ENCODE measurements at regions not wholly inside any gene's neighbourhood (a gene's known extent, or its start where the extent isn't known, plus 50 kb on each side); places are given as distances from the start of the nearest gene placed in this dataset.

DNA sequence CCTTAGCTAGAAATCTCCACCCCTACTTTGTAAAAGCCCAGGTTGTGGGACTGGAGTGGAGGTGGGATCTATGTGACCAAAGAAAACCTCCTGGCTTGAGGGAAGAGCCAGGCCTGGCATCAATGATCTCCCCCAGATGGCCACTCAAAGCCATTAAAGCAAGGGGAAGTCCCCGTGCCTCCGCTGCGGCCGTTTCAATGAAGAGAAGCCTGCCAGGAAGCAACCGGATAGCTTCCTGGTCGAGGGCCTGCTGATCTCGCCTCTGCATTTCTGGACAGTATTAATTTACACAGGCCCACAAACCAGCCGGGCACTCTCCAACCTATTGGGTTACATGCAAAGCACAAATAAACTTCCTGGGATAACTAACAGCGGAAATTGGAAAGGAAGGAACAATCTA is 160.5 kb upstream of the MSX2 start:
- intact Hi-C loops (cut with DNase I, micrococcal nuclease), result no loop called here
- TF ChIP-seq, protein P1, sequence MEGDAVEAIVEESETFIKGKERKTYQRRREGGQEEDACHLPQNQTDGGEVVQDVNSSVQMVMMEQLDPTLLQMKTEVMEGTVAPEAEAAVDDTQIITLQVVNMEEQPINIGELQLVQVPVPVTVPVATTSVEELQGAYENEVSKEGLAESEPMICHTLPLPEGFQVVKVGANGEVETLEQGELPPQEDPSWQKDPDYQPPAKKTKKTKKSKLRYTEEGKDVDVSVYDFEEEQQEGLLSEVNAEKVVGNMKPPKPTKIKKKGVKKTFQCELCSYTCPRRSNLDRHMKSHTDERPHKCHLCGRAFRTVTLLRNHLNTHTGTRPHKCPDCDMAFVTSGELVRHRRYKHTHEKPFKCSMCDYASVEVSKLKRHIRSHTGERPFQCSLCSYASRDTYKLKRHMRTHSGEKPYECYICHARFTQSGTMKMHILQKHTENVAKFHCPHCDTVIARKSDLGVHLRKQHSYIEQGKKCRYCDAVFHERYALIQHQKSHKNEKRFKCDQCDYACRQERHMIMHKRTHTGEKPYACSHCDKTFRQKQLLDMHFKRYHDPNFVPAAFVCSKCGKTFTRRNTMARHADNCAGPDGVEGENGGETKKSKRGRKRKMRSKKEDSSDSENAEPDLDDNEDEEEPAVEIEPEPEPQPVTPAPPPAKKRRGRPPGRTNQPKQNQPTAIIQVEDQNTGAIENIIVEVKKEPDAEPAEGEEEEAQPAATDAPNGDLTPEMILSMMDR (IDR thresholded peaks at IDR 0.05), result no peak
- H3K36me3 ChIP-seq (ENCODE audit: low read depth), result no peaks in the 10 kb centered on the region
- no peaks in the 10 kb centered on the region for H3K9me3 ChIP-seq
- H3K4me3 ChIP-seq, result no peak overlapping the region
- ATAC-seq (no peak), DNase-seq (peak in 1 of 3 donors; percentile 1)
- no peaks in the 10 kb centered on the region for H3K4me1 ChIP-seq (ENCODE audit: low read depth)

DNA sequence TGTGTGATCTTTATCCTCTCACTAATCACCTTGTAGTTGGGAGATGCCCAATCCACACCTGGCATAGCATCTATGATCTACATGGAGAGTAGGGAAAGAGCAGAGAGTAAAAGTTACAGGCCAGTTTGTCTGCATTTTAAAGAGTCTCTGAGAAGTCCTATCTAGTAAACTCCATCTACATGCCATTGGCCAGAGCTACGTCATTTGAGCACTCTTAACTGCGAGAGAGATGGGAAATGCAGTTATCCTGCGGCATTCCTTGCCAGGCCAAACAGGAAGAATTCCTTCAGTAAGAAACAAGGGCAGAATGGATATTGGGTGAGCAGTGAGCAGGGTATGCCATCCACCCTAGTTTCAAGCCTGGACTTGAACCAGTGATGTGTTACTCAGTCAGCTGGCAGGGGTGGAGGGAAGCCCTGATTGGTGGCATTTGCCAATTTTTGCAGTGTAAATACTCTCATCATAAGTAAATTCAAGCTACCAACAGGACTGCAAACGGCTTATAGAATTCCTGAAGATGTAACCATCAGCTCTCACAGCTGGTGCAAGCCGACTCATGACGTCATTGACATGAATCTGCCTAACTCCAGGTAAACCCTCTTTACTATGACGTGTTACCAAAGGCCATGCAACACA is 156.8 kb upstream of the MSX2 start:
- TF ChIP-seq, protein P1 (IDR thresholded peaks at IDR 0.05), result no peak
- no peaks in the 10 kb centered on the region for H3K36me3 ChIP-seq (ENCODE audit: low read depth)
- DNase-seq, result no peak
- intact Hi-C loops (cut with DNase I, micrococcal nuclease), result no loop called here
- H3K9me3 ChIP-seq, result no peaks in the 10 kb centered on the region
- H3K4me1 ChIP-seq (ENCODE audit: low read depth), result no peaks in the 10 kb centered on the region
- no peak for ATAC-seq
- H3K4me3 ChIP-seq, result no peak overlapping the region

DNA sequence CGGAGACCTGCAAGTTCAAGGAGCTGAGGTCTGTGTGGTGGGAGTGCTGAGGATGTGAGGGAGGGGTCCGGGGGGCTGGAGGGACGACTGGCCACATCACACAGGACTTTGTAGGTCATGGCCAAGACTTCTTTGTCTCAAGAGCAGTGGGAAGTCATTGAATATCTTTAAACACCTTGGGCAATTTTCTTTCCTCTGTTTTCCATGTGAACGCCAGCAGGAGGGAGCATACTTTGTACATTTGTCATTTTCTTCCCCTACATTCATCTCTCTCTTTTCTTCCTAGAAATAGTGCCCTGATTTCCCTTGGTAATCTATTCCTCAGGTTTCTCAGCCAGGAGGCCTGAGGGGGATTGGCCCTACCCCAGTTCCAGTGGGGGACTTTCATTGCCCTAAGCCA is 153.7 kb upstream of the MSX2 start:
- DNase-seq, result no peak
- intact Hi-C loops (cut with DNase I, micrococcal nuclease), result no loop called here
- no peaks in the 10 kb centered on the region for H3K4me1 ChIP-seq (ENCODE audit: low read depth)
- no peak for ATAC-seq
- H3K36me3 ChIP-seq (ENCODE audit: low read depth), result no peaks in the 10 kb centered on the region
- TF ChIP-seq, protein P1 (IDR thresholded peaks at IDR 0.05), result no peak
- H3K4me3 ChIP-seq, result no peak overlapping the region
- no peaks in the 10 kb centered on the region for H3K9me3 ChIP-seq

DNA sequence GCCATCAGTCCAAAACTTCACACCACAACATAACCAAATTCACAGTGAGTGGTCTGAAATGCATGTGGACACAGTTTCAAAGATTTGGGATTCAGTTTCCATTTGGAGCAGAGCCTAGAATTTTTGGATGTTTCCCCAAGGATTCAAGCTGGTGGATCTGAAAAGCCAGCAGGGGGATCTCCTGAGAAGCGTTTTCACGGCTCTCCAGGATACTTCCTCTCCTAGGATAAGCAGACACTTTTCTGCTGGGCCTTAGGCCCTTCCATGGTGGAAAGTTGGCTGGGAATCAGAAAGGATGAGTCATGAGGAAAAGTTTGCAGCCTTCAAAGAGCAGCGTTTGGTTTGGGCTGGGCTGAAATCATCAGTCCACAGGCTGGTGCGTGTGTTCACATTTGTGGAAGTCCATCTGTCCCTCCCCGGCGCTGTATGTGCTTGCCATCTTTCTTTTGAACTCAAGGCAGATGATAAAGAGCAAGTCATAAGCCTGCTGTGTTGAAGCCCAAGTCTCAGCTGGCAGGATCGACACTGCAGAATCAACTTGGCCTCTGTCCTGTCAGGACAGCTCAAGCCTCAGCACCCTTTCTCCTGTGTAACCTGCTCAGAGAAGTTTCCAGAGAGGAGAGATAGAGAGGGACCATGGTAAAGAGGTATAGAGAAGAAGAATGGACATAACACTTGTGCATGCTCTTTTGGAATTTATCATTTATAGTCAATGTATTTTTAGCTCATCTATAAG is 152.6 kb upstream of the MSX2 start:
- intact Hi-C loops (cut with DNase I, micrococcal nuclease), result no loop called here
- TF ChIP-seq, protein P1 (IDR thresholded peaks at IDR 0.05), result no peak
- no peaks in the 10 kb centered on the region for H3K4me1 ChIP-seq (ENCODE audit: low read depth)

DNA sequence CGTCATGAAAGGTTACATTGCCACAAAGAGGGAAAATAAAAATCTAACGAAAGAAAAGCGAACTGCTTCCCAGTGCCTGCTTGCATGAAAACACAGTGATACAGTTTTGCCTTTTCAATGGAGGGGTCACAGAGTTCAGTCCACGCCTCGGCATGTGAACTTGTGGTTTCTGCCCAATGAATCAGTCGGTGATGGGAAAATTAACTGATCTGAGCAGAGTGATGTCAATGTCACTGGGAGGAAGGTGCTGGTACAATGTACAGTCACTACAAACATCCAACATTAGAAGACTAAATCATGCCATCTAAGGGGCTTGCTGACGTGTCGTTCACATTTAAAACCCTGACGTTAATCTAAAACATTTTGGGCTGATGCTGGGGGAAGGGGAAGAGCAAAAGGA is 151.8 kb upstream of the MSX2 start:
- TF ChIP-seq, protein P1 (IDR thresholded peaks at IDR 0.05), result no peak
- no peak overlapping the region for H3K4me3 ChIP-seq
- DNase-seq (no peak), ATAC-seq (no peak)
- H3K36me3 ChIP-seq (ENCODE audit: low read depth), result no peaks in the 10 kb centered on the region
- intact Hi-C loops (cut with DNase I, micrococcal nuclease), result no loop called here
- H3K9me3 ChIP-seq, result no peaks in the 10 kb centered on the region
- no peaks in the 10 kb centered on the region for H3K4me1 ChIP-seq (ENCODE audit: low read depth)

More for the DNA sequence above, 152.6 kb upstream of the MSX2 start:
- peak in 2 of 3 donors; percentile 23 to 47 for DNase-seq
- H3K9me3 ChIP-seq, result no peaks in the 10 kb centered on the region
- H3K4me3 ChIP-seq, result no peak overlapping the region
- ATAC-seq, result peak; percentile 75
- no peaks in the 10 kb centered on the region for H3K36me3 ChIP-seq (ENCODE audit: low read depth)

All from mucosa of descending colon (tissue), 3 donors.